GM19043 (cell line): ENCODE measurements at regions not wholly inside any gene's neighbourhood (a gene's known extent, or its start where the extent isn't known, plus 50 kb on each side); places are given as distances from the start of the nearest gene placed in this dataset.
"Not testable (repeated sequence)": the region's sequence is repeated elsewhere in the genome, so short reads cannot be mapped to it uniquely, and the experiment has no call there.

Experiments
- ATAC-seq: cut with Tn5 transposase; IDR thresholded peaks from one replicate; pipeline ENCODE4 v1.9.1; 2021; ENCODE audit warnings: low read depth; ENCODE audit not compliant: unreplicated experiment

DNA sequence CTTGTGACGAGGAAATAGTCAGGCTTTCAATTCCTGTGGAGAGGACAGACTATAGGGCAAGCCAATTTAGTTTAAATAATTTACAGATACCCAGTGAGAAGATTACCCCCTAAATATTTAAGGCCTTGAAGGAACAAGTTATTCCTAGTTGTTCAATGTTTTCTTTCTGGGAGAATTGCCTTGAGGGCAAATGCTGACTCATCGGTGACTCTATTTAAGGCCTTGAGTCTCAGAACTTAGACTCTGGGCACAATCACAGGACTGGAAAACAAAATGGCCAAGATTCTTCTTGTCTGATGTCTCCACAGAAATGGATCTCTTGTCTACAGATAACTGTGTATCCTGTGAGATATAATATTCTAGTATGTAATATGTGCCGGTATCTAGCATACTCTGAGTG is 467.1 kb downstream of the SUCLG1 start:
- no peak for ATAC-seq

DNA sequence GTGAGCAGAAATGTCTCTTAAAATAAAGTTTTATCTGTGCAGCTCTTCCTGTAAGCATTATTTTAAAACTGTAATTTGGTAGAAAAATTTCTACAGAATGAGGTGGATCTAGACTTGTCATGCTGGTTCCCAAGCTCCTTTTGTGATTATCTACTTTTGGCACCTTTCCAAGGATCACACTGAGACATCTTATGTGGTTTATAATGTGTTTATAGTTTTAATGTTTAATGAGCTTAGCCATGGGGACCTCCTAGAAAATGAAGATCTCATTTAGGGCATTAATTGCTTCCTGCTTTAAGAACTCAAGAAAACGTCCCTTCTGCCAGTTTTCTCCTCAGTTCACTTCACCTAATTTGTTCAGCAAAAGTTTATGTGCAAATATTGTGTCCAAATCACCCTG is 468.4 kb downstream of the SUCLG1 start:
- ATAC-seq, result no peak

- not testable (repeated sequence) for ATAC-seq
Observed at GRCh38 chr2:83976628-83977027, 482.5 kb downstream of the SUCLG1 start.

DNA sequence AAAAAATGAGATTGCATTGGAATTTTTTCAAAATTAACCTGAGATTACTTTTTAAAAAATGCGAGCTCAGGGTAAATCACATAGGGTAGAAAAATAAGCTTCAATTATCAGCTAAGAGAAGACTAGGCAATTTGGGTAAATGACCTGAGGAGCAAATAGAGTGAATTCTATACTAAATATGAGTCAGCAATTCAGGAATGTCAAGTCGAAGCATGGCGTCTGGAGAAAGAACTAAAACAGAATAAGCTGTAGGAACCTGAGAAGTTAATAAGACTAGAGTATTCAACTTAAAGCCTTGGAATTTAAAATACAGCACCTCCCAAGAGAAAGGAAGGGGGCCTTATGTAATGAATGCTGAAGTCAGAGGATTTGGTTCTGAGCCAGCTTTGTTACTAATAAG is 487.0 kb downstream of the SUCLG1 start:
- no peak for ATAC-seq

- ATAC-seq, result no peak
Observed at GRCh38 chr2:83971547-83971946, 487.5 kb downstream of the SUCLG1 start.

- ATAC-seq, result no peak
Observed at GRCh38 chr2:83970217-83970929, 488.7 kb downstream of the SUCLG1 start.

DNA sequence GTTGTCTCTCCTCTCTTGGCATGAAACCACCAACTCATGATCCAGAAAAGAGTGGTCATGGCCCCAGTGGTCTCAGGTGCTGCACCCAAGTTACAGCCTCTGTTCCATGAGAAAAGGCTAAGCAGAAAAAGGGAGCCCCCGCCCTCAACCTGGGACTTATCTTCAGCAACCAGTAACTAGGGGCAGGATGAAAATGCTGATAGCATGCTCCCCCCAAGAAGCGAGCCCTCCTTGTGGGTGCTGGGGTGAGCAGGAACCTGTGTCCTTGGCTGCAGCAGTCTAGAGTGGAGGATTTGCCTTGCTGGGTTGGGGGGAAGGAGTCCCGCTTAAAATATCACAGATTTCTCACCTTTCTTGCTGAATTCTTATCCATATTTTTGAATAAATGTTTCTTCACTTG is 490.0 kb downstream of the SUCLG1 start:
- ATAC-seq, result no peak

DNA sequence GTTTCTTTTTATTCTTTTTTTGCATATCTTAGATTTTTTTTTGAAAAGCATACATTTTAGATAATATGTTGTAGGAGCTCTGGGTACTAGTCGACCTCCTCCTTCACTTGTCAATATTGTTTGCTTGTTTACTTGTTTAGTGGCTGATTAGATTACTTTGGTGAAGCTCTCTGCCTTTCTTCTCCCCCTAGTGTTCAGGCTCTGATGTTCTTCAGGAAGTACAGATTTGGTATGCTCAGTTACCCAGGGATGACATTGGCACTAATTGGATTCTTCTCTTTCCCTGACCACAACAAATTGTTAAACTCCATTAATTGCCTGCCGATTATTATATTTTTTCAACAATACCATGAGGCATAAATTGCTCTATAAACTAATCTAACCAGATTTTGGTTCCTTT is 491.2 kb downstream of the SUCLG1 start:
- no peak for ATAC-seq

DNA sequence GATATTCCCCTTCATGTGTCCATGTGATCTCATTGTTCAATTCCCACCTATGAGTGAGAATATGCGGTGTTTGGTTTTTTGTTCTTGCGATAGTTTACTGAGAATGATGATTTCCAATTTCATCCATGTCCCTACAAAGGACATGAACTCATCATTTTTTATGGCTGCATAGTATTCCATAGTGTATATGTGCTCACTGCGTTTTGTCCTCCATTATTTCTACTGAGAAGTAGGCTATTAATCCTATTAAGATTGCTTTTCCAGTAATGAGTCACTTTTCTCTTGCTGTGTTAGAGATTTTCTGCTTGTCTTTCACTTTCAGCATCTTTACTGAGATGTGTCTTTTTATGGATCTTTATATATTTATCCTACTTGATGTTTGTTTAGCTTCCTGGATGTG is 492.1 kb downstream of the SUCLG1 start:
- not testable (repeated sequence) for ATAC-seq

DNA sequence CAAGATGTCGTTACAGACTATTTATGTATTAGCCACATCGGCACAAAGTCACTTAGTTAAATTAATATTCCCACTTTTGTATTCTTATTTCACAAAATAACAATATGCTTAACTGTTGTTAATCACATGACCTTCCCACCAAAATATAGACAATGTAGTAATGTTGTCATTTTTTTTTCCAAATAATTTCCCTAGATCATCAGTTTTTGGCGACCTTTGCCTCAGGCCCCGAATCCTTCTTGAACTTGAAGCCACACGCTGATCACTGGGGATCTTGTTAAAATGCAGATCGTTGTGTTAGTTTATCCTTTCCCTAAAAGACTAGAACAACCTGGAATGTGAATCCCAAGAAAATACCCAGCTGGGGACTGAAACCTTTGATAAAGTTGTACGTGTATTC is 497.6 kb downstream of the SUCLG1 start:
- no peak for ATAC-seq

DNA sequence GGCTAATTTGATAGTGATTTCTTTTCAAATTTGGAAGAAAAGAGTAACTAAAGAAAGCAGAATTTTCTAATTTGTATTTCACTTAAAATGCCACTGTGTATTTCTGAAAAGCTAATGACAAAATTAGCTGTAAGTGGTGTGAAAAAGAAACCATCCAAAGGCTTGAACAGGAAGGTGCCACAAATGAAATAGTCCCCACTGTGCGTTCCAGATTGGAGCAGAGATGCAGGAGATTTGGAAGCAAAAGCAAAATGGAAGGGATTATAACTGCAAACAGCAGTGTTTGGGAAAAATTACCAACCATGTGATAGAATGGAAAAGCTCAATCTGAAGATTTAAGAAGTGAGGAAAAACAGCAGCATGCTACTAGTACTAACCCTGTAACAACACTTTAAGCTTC is 498.7 kb downstream of the SUCLG1 start:
- no peak for ATAC-seq

GRCh38 chr2:83959266-83959665 is 499.8 kb downstream of the SUCLG1 start:
- ATAC-seq, result no peak

GRCh38 chr2:83956991-83957390 is 502.1 kb downstream of the SUCLG1 start:
- no peak for ATAC-seq

DNA sequence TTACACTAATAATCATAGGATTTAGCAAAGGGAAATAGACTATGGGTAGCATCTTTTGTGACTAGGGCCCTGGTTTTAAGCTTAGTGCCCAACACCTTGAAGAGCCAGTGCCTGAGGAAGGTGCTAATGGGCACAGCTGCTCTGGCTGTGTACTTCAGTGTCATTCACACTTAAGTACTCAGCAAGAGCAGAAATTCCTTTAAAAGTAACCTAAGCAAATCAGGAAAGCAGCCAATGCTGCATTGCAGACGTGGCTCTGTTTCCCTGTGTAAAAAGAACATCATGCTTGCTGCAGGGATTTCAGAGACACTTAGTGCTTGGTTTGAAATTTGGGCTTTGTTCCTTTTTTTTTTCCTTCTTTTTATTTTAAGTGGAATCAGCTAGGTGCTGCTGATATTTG is 505.4 kb downstream of the SUCLG1 start:
- ATAC-seq, result no peak

GRCh38 chr2:83951378-83951947 is 507.6 kb downstream of the SUCLG1 start:
- ATAC-seq, result no peak

DNA sequence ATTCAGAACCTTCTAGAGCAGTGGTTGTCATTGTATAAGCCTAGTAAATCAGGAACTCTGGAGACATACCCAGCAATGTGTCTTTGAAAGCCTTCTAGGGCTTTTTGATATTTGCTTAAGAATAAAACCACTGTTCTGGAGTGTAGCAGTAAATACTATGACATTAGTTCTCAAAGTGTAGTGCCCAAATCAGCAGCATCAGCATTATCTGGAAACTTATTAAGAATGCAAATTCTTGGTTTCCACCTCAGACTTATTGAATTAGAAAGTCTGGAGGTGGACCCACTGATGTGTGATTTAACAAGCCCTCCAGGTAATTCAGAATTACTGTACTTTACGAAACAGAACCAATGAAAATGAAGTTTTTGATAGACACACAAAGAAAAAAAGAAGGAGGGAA is 509.7 kb downstream of the SUCLG1 start:
- no peak for ATAC-seq

GRCh38 chr2:83944191-83944590 is 514.9 kb downstream of the SUCLG1 start:
- ATAC-seq, result no peak

GRCh38 chr2:83943265-83943664 is 515.8 kb downstream of the SUCLG1 start:
- ATAC-seq, result no peak

DNA sequence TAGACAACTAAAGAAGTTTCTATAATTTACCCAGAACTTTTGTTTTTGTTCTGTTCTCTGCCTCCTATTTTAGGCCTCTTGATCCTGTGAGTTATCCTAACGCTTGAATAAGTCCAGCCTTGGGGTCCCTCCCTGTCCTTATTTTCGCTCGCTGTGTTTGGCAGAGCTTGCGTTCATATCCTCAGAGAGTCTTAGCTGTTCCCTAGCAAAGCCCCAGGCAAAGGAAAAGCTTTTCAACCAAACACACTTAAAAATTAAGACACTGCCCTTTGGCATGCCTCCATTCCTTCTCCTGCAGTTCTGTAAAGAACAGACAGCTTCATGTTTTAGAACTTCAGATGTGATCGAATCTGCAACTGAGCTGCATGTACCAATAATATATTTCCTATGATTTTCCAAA is 517.2 kb downstream of the SUCLG1 start:
- ATAC-seq, result no peak

GRCh38 chr2:83933749-83934148 is 525.3 kb downstream of the SUCLG1 start:
- no peak for ATAC-seq

GRCh38 chr2:83923531-83923930 is 535.5 kb downstream of the SUCLG1 start:
- no peak for ATAC-seq

- ATAC-seq, result no peak
Observed at GRCh38 chr2:83916559-83916958, 542.5 kb downstream of the SUCLG1 start.

DNA sequence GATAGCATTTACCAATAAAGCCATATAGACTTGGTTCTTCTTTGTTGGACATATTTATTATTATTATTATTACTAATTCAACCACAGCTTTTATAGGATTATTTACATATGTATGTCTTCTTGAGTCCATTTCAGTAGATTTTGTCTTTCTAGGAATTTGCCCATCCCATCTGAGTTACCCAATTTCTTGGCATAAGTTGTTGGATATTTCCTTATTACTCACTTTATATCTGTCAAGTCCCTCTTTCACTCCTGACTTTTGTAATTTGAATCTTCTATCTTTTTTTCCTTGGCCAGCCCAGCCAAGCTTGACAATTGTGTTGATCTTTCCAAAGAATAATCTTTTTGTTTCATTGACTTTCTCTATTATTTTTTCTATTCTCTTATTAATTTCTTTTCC is 543.7 kb downstream of the SUCLG1 start:
- ATAC-seq, result no peak
